MM.1S (cell line): ENCODE measurements at regions not wholly inside any gene's neighbourhood (a gene's known extent, or its start where the extent isn't known, plus 50 kb on each side); places are given as distances from the start of the nearest gene placed in this dataset.

Experiments used
- EZH2 ChIP-seq: fragments of 300-600 bp; sonication (generic); optimal IDR thresholded peaks from 2 replicates; pipeline ENCODE3; 2017; ENCODE audit warnings: low read depth, mild to moderate bottlenecking, antibody characterized with exemption, low read length, mixed read lengths
- TF ChIP-seq, protein P1 (sequence below): fragments of 300-600 bp; sonication (generic); IDR thresholded peaks from 2 replicates; pipeline ENCODE4 v1.5.1; 2016; ENCODE audit warnings: antibody characterized with exemption, low read length, mixed read lengths

DNA sequence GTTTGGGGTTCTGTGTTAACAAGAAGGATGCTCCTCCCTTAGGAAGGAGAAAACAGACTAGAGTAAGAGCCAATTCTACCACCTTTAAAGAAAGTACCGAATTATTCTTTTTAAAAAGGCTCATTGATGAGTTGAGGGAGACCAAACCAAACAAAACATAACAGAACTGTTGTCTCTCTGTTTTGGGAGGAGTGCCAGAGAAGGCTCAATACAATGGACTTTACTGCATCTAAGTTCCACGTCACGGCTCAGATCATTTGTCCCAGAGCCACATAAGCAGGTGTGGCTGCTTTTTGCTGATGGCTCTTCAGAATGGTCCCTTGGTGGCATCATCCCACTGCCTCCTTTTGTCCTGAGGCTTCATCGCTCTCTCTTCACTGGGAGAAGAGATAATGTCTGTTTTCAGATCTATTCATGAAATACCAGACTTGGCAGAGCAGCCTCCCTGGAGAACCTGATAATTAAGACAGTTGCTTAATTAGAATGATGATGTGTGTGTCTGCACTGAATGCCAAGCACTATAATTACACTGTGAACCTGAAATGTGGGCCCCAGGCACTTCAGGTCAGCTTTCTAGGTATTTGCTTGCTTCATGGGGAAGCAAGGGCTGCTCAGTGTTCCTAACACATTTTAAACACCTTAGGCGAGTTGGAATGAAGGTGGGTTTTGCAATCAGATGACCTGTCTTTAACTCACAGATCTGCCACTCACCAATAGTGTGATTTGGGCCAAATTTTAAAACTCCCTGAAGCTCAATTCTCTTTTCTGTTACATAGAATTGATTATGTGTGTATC, 335.2 kb upstream of the MCTP2 start:
- TF ChIP-seq, protein P1, sequence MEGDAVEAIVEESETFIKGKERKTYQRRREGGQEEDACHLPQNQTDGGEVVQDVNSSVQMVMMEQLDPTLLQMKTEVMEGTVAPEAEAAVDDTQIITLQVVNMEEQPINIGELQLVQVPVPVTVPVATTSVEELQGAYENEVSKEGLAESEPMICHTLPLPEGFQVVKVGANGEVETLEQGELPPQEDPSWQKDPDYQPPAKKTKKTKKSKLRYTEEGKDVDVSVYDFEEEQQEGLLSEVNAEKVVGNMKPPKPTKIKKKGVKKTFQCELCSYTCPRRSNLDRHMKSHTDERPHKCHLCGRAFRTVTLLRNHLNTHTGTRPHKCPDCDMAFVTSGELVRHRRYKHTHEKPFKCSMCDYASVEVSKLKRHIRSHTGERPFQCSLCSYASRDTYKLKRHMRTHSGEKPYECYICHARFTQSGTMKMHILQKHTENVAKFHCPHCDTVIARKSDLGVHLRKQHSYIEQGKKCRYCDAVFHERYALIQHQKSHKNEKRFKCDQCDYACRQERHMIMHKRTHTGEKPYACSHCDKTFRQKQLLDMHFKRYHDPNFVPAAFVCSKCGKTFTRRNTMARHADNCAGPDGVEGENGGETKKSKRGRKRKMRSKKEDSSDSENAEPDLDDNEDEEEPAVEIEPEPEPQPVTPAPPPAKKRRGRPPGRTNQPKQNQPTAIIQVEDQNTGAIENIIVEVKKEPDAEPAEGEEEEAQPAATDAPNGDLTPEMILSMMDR, result no peak
- no peak for TF ChIP-seq EZH2
